Stimulated activated naive B cell treated with anti-CD40 and anti-IgM and Interleukin-4, amounts not matched to agents 10 μg/mL and 1 μg/mL and 100 μg/mL, for 72 hours (primary cell): ENCODE measurements at regions not wholly inside any gene's neighbourhood (a gene's known extent, or its start where the extent isn't known, plus 50 kb on each side); places are given as distances from the start of the nearest gene placed in this dataset.

Experiments
- ATAC-seq, 2 donors: fragments of 150-1000 bp; cut with Tn5 transposase; replicated peaks; 2 replicates each; pipeline ENCODE4 v1.10.0; 2021; ENCODE audit warnings: moderate library complexity in 1 of 2
- DNase-seq: peaks from one replicate; pipeline ENCODE4 v3.0.0; 2021
- H3K27ac Mint-ChIP-seq: one replicate; pipeline ENCODE4 v1.8.0; 2022; ENCODE audit warnings: mild to moderate bottlenecking, mixed read lengths
- H3K27me3 Mint-ChIP-seq, 2 donors: one replicate each; pipeline ENCODE4 v1.8.0; 2022; ENCODE audit warnings: mixed read lengths in 2 of 2
- H3K36me3 Mint-ChIP-seq, 2 donors: one replicate each; pipeline ENCODE4 v1.8.0; 2022; ENCODE audit warnings: mixed read lengths in 2 of 2, mild to moderate bottlenecking in 1 of 2
- H3K4me1 Mint-ChIP-seq, 2 donors: one replicate each; pipeline ENCODE4 v1.8.0; 2022; ENCODE audit warnings: mixed read lengths in 2 of 2, mild to moderate bottlenecking in 1 of 2
- H3K4me3 Mint-ChIP-seq, 2 donors: one replicate each; pipeline ENCODE4 v1.8.0; 2022; ENCODE audit warnings: mild to moderate bottlenecking in 2 of 2, mixed read lengths in 2 of 2, moderate library complexity in 1 of 2
- H3K9me3 Mint-ChIP-seq, 2 donors: one replicate each; pipeline ENCODE4 v1.8.0; 2022; ENCODE audit warnings: mixed read lengths in 2 of 2, mild to moderate bottlenecking in 1 of 2

- Mint-ChIP-seq H3K27ac (no peak overlapping the region), H3K27me3 (no peaks in the 10 kb centered on the region)
- no peak for ATAC-seq
Measured at GRCh38 chr7:20506175-20506574, 109.3 kb upstream of the ABCB5 start.

GRCh38 chr7:20507157-20507556 is 108.3 kb upstream of the ABCB5 start:
- peaks cover 4 to 7% of the 10 kb centered on the region in 2 donors for H3K4me1 Mint-ChIP-seq
- ATAC-seq, result no peak
- H3K36me3 Mint-ChIP-seq, result no peaks in the 10 kb centered on the region
- no peaks in the 10 kb centered on the region for H3K9me3 Mint-ChIP-seq
- H3K27me3 Mint-ChIP-seq, result no peaks in the 10 kb centered on the region
- DNase-seq, result no peak
- H3K4me3 Mint-ChIP-seq, result no peak overlapping the region
- H3K27ac Mint-ChIP-seq, result no peak overlapping the region

More at GRCh38 chr7:20506175-20506574, 109.3 kb upstream of the ABCB5 start:
- Mint-ChIP-seq H3K36me3 (no peaks in the 10 kb centered on the region), H3K4me3 (no peak overlapping the region), H3K4me1 (peaks cover 4 to 7% of the 10 kb centered on the region in 2 donors), H3K9me3 (peaks cover 0 to 4% of the 10 kb centered on the region in 2 donors)
- no peak for DNase-seq

- ATAC-seq, result no peak
- H3K4me1 Mint-ChIP-seq, result peaks cover 4 to 7% of the 10 kb centered on the region in 2 donors
- no peaks in the 10 kb centered on the region for H3K36me3 Mint-ChIP-seq
- H3K4me3 Mint-ChIP-seq, result no peak overlapping the region
- DNase-seq, result no peak
- H3K27ac Mint-ChIP-seq, result no peak overlapping the region
- no peaks in the 10 kb centered on the region for H3K27me3 Mint-ChIP-seq
- no peaks in the 10 kb centered on the region for H3K9me3 Mint-ChIP-seq
Measured at GRCh38 chr7:20508109-20508508, 107.4 kb upstream of the ABCB5 start.

- Mint-ChIP-seq H3K27ac (no peak overlapping the region), H3K9me3 (no peaks in the 10 kb centered on the region), H3K4me3 (no peak overlapping the region), H3K36me3 (no peaks in the 10 kb centered on the region), H3K27me3 (no peaks in the 10 kb centered on the region), H3K4me1 (peaks cover 4 to 7% of the 10 kb centered on the region in 2 donors)
- DNase-seq (no peak), ATAC-seq (no peak)
Measured at GRCh38 chr7:20509892-20510572, 105.4 kb upstream of the ABCB5 start.

GRCh38 chr7:20510573-20510900 is 104.9 kb upstream of the ABCB5 start:
- H3K4me1 Mint-ChIP-seq, result peaks cover 4 to 7% of the 10 kb centered on the region in 2 donors
- no peak overlapping the region for H3K4me3 Mint-ChIP-seq
- H3K36me3 Mint-ChIP-seq, result no peaks in the 10 kb centered on the region
- ATAC-seq (no peak), DNase-seq (no peak)
- H3K27ac Mint-ChIP-seq, result no peak overlapping the region
- H3K9me3 Mint-ChIP-seq, result no peaks in the 10 kb centered on the region
- H3K27me3 Mint-ChIP-seq, result no peaks in the 10 kb centered on the region

- Mint-ChIP-seq H3K9me3 (no peaks in the 10 kb centered on the region), H3K36me3 (no peaks in the 10 kb centered on the region), H3K27ac (no peak overlapping the region), H3K4me1 (peaks cover 1 to 2% of the 10 kb centered on the region in 2 donors), H3K4me3 (no peak overlapping the region), H3K27me3 (no peaks in the 10 kb centered on the region)
- DNase-seq (no peak), ATAC-seq (no peak)
Measured at GRCh38 chr7:20513341-20513740, 102.1 kb upstream of the ABCB5 start.

GRCh38 chr7:20513897-20514296 is 101.6 kb upstream of the ABCB5 start:
- no peak overlapping the region for H3K4me3 Mint-ChIP-seq
- no peaks in the 10 kb centered on the region for H3K27me3 Mint-ChIP-seq
- ATAC-seq (no peak), DNase-seq (no peak)
- no peaks in the 10 kb centered on the region for H3K9me3 Mint-ChIP-seq
- H3K4me1 Mint-ChIP-seq, result no peaks in the 10 kb centered on the region
- no peaks in the 10 kb centered on the region for H3K36me3 Mint-ChIP-seq
- H3K27ac Mint-ChIP-seq, result no peak overlapping the region

GRCh38 chr7:20514364-20514763 is 101.1 kb upstream of the ABCB5 start:
- ATAC-seq, result no peak
- Mint-ChIP-seq H3K9me3 (no peaks in the 10 kb centered on the region), H3K36me3 (no peaks in the 10 kb centered on the region), H3K27me3 (no peaks in the 10 kb centered on the region), H3K4me1 (no peaks in the 10 kb centered on the region), H3K27ac (no peak overlapping the region), H3K4me3 (no peak overlapping the region)
- DNase-seq, result no peak

GRCh38 chr7:20519645-20520044 is 95.8 kb upstream of the ABCB5 start:
- Mint-ChIP-seq H3K9me3 (peaks cover 0 to 3% of the 10 kb centered on the region in 2 donors), H3K27ac (no peak overlapping the region), H3K36me3 (no peaks in the 10 kb centered on the region), H3K4me3 (no peak overlapping the region), H3K4me1 (no peaks in the 10 kb centered on the region), H3K27me3 (no peaks in the 10 kb centered on the region)
- ATAC-seq (no peak), DNase-seq (no peak)

GRCh38 chr7:20520530-20520929 is 94.9 kb upstream of the ABCB5 start:
- Mint-ChIP-seq H3K27ac (no peak overlapping the region), H3K36me3 (no peaks in the 10 kb centered on the region), H3K4me1 (no peaks in the 10 kb centered on the region), H3K27me3 (no peaks in the 10 kb centered on the region), H3K9me3 (peaks cover 0 to 3% of the 10 kb centered on the region in 2 donors), H3K4me3 (no peak overlapping the region)
- no peak for DNase-seq
- no peak for ATAC-seq

- Mint-ChIP-seq H3K27ac (no peak overlapping the region), H3K27me3 (no peaks in the 10 kb centered on the region)
- no peak for ATAC-seq
Measured at GRCh38 chr7:20521243-20521642, 94.2 kb upstream of the ABCB5 start.

GRCh38 chr7:20529260-20529659 is 86.2 kb upstream of the ABCB5 start:
- no peaks in the 10 kb centered on the region for H3K4me1 Mint-ChIP-seq
- H3K4me3 Mint-ChIP-seq, result no peak overlapping the region
- H3K27ac Mint-ChIP-seq, result no peak overlapping the region
- peaks cover 6 to 11% of the 10 kb centered on the region in 2 donors for H3K9me3 Mint-ChIP-seq
- H3K36me3 Mint-ChIP-seq, result no peaks in the 10 kb centered on the region
- no peaks in the 10 kb centered on the region for H3K27me3 Mint-ChIP-seq
- ATAC-seq (peak in 1 of 2 donors; percentile 7), DNase-seq (no peak)

More at GRCh38 chr7:20521243-20521642, 94.2 kb upstream of the ABCB5 start:
- no peak for DNase-seq
- Mint-ChIP-seq H3K36me3 (no peaks in the 10 kb centered on the region), H3K4me1 (no peaks in the 10 kb centered on the region), H3K4me3 (no peak overlapping the region), H3K9me3 (peaks cover 0 to 3% of the 10 kb centered on the region in 2 donors)

GRCh38 chr7:20532890-20533289 is 82.6 kb upstream of the ABCB5 start:
- Mint-ChIP-seq H3K4me3 (no peak overlapping the region), H3K27me3 (no peaks in the 10 kb centered on the region), H3K27ac (no peak overlapping the region), H3K36me3 (no peaks in the 10 kb centered on the region), H3K9me3 (peaks cover 6 to 7% of the 10 kb centered on the region in 2 donors), H3K4me1 (no peaks in the 10 kb centered on the region)
- ATAC-seq, result no peak
- no peak for DNase-seq

- Mint-ChIP-seq H3K27me3 (no peaks in the 10 kb centered on the region), H3K4me3 (no peak overlapping the region), H3K27ac (no peak overlapping the region), H3K4me1 (no peaks in the 10 kb centered on the region), H3K36me3 (no peaks in the 10 kb centered on the region), H3K9me3 (peaks cover 0 to 3% of the 10 kb centered on the region in 2 donors)
- no peak for ATAC-seq
- DNase-seq, result no peak
Measured at GRCh38 chr7:20534543-20534942, 80.9 kb upstream of the ABCB5 start.

GRCh38 chr7:20535541-20535940 is 79.9 kb upstream of the ABCB5 start:
- no peaks in the 10 kb centered on the region for H3K27me3 Mint-ChIP-seq
- H3K4me3 Mint-ChIP-seq, result no peak overlapping the region
- no peak overlapping the region for H3K27ac Mint-ChIP-seq
- peaks cover 0 to 6% of the 10 kb centered on the region in 2 donors for H3K9me3 Mint-ChIP-seq
- no peak for DNase-seq
- no peaks in the 10 kb centered on the region for H3K36me3 Mint-ChIP-seq
- no peak for ATAC-seq
- no peaks in the 10 kb centered on the region for H3K4me1 Mint-ChIP-seq
